Astrocyte of the spinal cord (primary cell): ENCODE measurements at regions not wholly inside any gene's neighbourhood (a gene's known extent, or its start where the extent isn't known, plus 50 kb on each side); places are given as distances from the start of the nearest gene placed in this dataset.

Experiments used
- DNase-seq: peaks from one replicate; pipeline ENCODE4 v3.0.0; 2011; ENCODE audit warnings: low read depth, low spot score
- H3K4me3 ChIP-seq: 2 replicates; pipeline ENCODE4 v1.5.1; 2011; ENCODE audit warnings: low read depth, mild to moderate bottlenecking, low read length, moderate library complexity
- in situ Hi-C: cut with HindIII; loops from 2 replicates; pipeline ENCODE4 v1.10.0; 2017; ENCODE audit warnings: low sequenced_read_pairs
- TF ChIP-seq, protein P1 (sequence below): IDR thresholded peaks from 2 replicates; pipeline ENCODE4 v1.5.1; 2012; ENCODE audit warnings: low read depth, mild to moderate bottlenecking, low read length, inconsistent platforms

DNA sequence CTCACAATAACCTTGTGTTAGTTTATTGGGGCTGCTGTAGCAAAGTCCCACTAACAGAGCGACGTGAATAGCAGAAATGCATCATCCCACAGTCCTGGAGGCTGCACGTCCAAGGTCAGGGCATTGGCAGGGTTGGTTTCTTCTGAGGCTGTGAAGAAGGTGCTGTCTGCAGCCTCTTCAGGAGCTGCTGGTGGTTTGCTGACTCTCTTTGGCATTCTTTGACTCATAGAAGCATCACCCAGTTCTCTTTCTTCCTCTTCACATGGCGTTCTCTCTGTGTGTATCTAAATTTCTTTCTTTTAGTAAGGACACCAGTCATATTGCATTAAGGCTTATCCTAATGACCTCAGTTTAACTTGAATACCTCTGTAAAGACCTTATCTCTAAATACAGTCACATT lies 428.4 kb upstream of the KLF6 start:
- no peak overlapping the region for H3K4me3 ChIP-seq
- in situ Hi-C loops, result no loop called here
- no peak for DNase-seq
- TF ChIP-seq, protein P1, sequence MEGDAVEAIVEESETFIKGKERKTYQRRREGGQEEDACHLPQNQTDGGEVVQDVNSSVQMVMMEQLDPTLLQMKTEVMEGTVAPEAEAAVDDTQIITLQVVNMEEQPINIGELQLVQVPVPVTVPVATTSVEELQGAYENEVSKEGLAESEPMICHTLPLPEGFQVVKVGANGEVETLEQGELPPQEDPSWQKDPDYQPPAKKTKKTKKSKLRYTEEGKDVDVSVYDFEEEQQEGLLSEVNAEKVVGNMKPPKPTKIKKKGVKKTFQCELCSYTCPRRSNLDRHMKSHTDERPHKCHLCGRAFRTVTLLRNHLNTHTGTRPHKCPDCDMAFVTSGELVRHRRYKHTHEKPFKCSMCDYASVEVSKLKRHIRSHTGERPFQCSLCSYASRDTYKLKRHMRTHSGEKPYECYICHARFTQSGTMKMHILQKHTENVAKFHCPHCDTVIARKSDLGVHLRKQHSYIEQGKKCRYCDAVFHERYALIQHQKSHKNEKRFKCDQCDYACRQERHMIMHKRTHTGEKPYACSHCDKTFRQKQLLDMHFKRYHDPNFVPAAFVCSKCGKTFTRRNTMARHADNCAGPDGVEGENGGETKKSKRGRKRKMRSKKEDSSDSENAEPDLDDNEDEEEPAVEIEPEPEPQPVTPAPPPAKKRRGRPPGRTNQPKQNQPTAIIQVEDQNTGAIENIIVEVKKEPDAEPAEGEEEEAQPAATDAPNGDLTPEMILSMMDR, result no peak

GRCh38 chr10:4212111-4212630 lies 427.2 kb upstream of the KLF6 start:
- TF ChIP-seq, protein P1, result no peak
- in situ Hi-C loops, result no loop called here
- DNase-seq, result no peak
- H3K4me3 ChIP-seq, result no peak overlapping the region

DNA sequence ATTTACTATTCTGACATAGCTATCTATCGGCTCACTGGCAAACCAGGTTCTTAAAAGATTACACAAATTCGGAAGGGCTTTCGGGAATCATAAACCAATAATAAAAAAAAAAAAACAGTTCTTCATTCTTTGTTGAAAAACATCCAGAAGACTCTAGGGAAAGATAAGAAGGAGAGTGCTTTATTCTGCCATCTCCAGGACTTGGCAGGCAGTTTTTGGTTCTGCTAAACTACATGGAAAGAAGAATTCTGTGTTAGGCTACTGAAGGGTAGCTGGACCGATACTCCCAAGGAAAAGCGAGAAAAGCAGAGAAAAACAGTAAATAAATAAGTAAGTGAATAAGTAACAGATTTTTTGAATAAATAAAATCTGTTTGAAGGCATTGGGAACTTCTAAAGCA lies 423.5 kb upstream of the KLF6 start:
- TF ChIP-seq, protein P1, result no peak
- no peak overlapping the region for H3K4me3 ChIP-seq
- DNase-seq, result no peak
- in situ Hi-C loops, result no loop called here

DNA sequence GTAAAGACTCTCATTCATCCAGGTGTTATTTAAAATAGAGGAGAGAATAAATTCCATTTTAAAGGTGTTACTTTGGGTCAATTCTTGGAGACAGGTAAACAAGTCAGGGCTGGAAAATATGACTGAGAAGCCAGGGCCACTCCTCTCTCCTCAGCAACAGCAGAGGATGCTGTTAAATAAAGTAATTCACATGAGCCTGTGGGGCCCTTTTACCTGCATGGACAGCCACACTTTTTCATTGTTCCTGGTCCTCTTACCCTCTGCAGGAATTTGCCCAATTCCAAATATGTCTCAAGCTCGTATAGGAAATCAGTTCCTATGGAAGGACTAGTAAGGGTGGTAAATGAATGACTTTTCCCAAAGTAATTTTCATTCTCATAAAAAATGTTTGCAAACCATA lies 420.1 kb upstream of the KLF6 start:
- TF ChIP-seq, protein P1, result no peak
- in situ Hi-C loops, result no loop called here
- H3K4me3 ChIP-seq, result no peak overlapping the region
- DNase-seq, result no peak

DNA sequence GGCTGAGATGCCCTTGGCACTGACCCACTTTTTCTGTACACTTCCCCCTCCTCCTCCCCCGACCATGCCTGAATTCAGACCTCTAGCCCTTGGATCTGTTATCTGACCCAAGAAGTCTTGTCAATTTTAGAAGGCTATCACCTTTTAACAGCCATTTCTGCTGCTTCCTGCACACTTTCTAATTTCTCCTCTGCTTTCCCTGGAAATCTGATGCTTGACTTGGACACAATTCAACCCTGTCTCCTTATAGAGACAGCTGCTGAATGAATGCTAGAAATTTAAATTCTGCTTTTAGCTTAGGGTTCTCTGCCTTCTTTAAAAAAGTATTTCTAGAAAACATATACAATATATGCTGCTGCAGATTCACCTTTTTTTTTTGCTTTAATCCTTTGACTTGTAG lies 417.9 kb upstream of the KLF6 start:
- DNase-seq, result peak; percentile 16
- in situ Hi-C loops, result no loop called here
- TF ChIP-seq, protein P1, result no peak
- no peak overlapping the region for H3K4me3 ChIP-seq

DNA sequence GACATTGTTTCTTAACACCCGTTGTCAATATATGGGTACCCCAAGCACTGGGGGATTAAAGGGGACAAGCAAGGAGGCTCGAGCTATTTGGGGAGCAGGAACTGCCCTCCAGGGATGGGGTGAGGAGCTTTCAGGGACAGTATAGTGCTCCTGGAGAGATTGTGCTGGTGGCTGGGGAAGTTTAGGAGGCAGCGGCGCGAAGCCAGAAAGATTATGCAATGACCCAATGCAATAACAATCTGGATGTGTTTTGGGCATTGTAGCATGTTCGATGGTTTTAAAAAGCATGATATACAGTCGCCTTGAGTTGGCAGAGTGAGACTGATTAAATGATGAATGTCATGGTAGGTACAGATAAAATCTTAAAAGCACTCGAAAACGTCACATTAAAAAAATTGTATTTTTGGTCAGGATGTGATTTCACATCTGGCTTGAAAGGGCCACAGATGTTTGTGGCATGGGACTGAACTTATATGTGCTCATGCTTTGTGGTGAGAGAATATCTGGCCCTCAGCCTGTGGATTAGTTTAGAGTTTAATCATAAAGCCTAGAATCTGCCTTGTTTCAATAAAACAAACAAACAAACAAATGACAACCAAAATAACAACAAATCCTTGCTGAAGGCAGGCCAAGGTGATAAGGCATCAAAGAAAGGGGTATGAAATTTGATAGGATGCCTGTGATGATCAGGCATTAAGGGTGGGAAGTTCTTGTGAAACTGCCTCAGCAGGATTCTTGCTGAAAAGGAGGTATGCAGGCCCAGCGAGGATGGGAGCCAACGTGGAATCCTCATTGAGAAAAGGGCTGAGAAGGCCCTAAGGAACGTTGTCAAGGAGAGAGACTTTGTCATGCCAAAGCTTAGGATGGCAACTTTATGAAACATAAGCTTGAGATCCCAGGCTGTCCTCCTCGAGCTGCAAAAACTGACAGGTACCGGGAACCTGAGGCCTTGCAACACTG lies 417.1 kb upstream of the KLF6 start:
- no peak for DNase-seq
- in situ Hi-C loops, result no loop called here
- no peak overlapping the region for H3K4me3 ChIP-seq
- TF ChIP-seq, protein P1, result no peak
